GM12878 (cell line): ENCODE measurements at regions not wholly inside any gene's neighbourhood (a gene's known extent, or its start where the extent isn't known, plus 50 kb on each side); places are given as distances from the start of the nearest gene placed in this dataset.

ENCODE experiments used
- ATAC-seq: fragments of 200-7000 bp; cut with Tn5 transposase; 3 replicates; pipeline ENCODE4 v1.9.1; 2020; ENCODE audit warnings: mild to moderate bottlenecking, moderate library complexity
- BruUV-seq: library from RNA; stranded (reverse); fragments of 400-500 nt; replicated peaks from 2 replicates; lab custom pipeline; 2021; lab: Mats Ljungman, UMichigan
- CTCF ChIA-PET: fragments of 300-600 bp; sonication (Branson Sonifier 250); formaldehyde crosslinking; extraction: SDS; loops from one replicate; lab custom pipeline; 2021; ENCODE audit warnings: inconsistent platforms; lab: Yijun Ruan, JAX
- POLR2A ChIA-PET: fragments of 350-600 bp; formaldehyde crosslinking; extraction: SDS; loops from one replicate; lab custom pipeline; 2021; ENCODE audit warnings: inconsistent platforms; lab: Charles Lee
- RAD21 ChIA-PET: fragments of 300-600 bp; sonication (Branson Sonifier 250); formaldehyde crosslinking; loops from one replicate; lab custom pipeline; 2023; ENCODE audit warnings: antibody characterized with exemption; ENCODE audit not compliant: unreplicated experiment; lab: Charles Lee
- SMC1A ChIA-PET: fragments of 300-600 bp; sonication (Branson Sonifier 250); formaldehyde crosslinking; loops from one replicate; lab custom pipeline; 2023; ENCODE audit not compliant: unreplicated experiment, uncharacterized antibody; lab: Charles Lee
- DNase-seq: peaks from one replicate; pipeline ENCODE4 v3.0.0-alpha.2; 2011; ENCODE audit warnings: low read depth, low spot score
- FAIRE-seq: peaks from 3 replicates; lab custom pipeline; 2011; peaks lifted over from hg19 to GRCh38; lab: Jason Lieb, UNC
- H2AFZ ChIP-seq: 2 replicates; pipeline ENCODE4 v1.6.0; 2011; ENCODE audit warnings: low read depth, low read length, control low read depth; ENCODE audit not compliant: control insufficient read depth
- H3K27ac ChIP-seq: 2 replicates; pipeline ENCODE4 v1.5.1; 2011; ENCODE audit warnings: control low read depth; ENCODE audit not compliant: control insufficient read depth, insufficient read depth
- H3K27me3 ChIP-seq, 2 experiments: replicated peaks in 1 of 2; 2 replicates each; pipeline versions ENCODE4 v1.6.0 to v1.6.1; 2011; ENCODE audit warnings: low read length in 1 of 2; ENCODE audit not compliant: control insufficient read depth in 2 of 2, insufficient read depth in 2 of 2
- H3K36me3 ChIP-seq, 2 experiments: 2 replicates each; pipeline ENCODE4 v1.5.1; 2011; ENCODE audit warnings: low read length in 1 of 2; ENCODE audit not compliant: control insufficient read depth in 2 of 2, insufficient read depth in 2 of 2
- H3K4me1 ChIP-seq: 2 replicates; pipeline ENCODE4 v1.6.1; 2011; ENCODE audit warnings: mild to moderate bottlenecking, low read length, moderate library complexity, mixed read lengths; ENCODE audit not compliant: control insufficient read depth, insufficient read depth
- H3K4me2 ChIP-seq: 2 replicates; pipeline ENCODE4 v1.6.0; 2011; ENCODE audit warnings: control low read depth; ENCODE audit not compliant: control insufficient read depth, insufficient read depth
- H3K4me3 ChIP-seq: fragments of 200-600 bp; sonication (generic); 2 replicates; pipeline ENCODE4 v1.5.1; 2016
- H3K79me2 ChIP-seq: 2 replicates; pipeline ENCODE4 v1.6.0; 2011; ENCODE audit warnings: low read length; ENCODE audit not compliant: control insufficient read depth, insufficient read depth
- H3K9ac ChIP-seq: 2 replicates; pipeline ENCODE4 v1.8.0; 2011; ENCODE audit warnings: low read length, control low read depth, mixed read lengths; ENCODE audit not compliant: control insufficient read depth, insufficient read depth
- H3K9me3 ChIP-seq: replicated peaks from 3 replicates; pipeline ENCODE4 v1.5.1; 2011; ENCODE audit warnings: mild to moderate bottlenecking, low read length; ENCODE audit not compliant: control insufficient read depth, insufficient read depth
- H4K20me1 ChIP-seq: 2 replicates; pipeline ENCODE4 v1.6.0; 2011; ENCODE audit not compliant: control insufficient read depth, insufficient read depth
- ATF7 ChIP-seq: fragments of 450-650 bp; IDR thresholded peaks from 2 replicates; pipeline ENCODE4 v1.6.1; 2016; ENCODE audit warnings: low read depth, mild to moderate bottlenecking
- BCL11A ChIP-seq: IDR thresholded peaks from 2 replicates; pipeline ENCODE4 v1.6.1; 2011; ENCODE audit warnings: low read depth, low read length
- BCL3 ChIP-seq: IDR thresholded peaks from 2 replicates; pipeline ENCODE4 v1.6.1; 2011; ENCODE audit warnings: borderline replicate concordance, low read depth, mild to moderate bottlenecking, moderate library complexity, low read length; ENCODE audit not compliant: insufficient read depth, poor library complexity, severe bottlenecking
- CHD1 ChIP-seq: IDR thresholded peaks from 2 replicates; pipeline ENCODE4 v1.6.1; 2012; ENCODE audit warnings: low read depth, low read length, improper control_type of control experiment
- FOXK2 ChIP-seq: fragments of 450-650 bp; IDR thresholded peaks from 2 replicates; pipeline ENCODE4 v1.6.1; 2017; ENCODE audit warnings: mild to moderate bottlenecking, moderate library complexity
- HDAC6 ChIP-seq: fragments of 200-600 bp; sonication (generic); IDR thresholded peaks from one replicate; pipeline ENCODE4 v1.8.0; 2017; ENCODE audit warnings: antibody characterized with exemption; ENCODE audit not compliant: unreplicated experiment
- MEF2B ChIP-seq: fragments of 450-650 bp; IDR thresholded peaks from 2 replicates; pipeline ENCODE4 v1.6.1; 2018; ENCODE audit warnings: mild to moderate bottlenecking, moderate library complexity; ENCODE audit not compliant: partially characterized antibody, poor library complexity, severe bottlenecking
- MYB ChIP-seq: fragments of 150-350 bp; IDR thresholded peaks from 2 replicates; pipeline ENCODE4 v1.6.1; 2014; ENCODE audit warnings: mild to moderate bottlenecking, low read depth, low read length, borderline replicate concordance
- NR2C1 ChIP-seq: fragments of 450-650 bp; IDR thresholded peaks from 2 replicates; pipeline ENCODE4 v1.6.1; 2017; ENCODE audit warnings: antibody characterized with exemption, mild to moderate bottlenecking, moderate library complexity
- POLR2AphosphoS2 ChIP-seq: IDR thresholded peaks from 2 replicates; pipeline ENCODE4 v1.6.1; 2011; ENCODE audit warnings: low read depth, mild to moderate bottlenecking, low read length, improper control_type of control experiment, moderate library complexity
- RCOR1 ChIP-seq: conservative IDR thresholded peaks from 2 replicates; pipeline ENCODE4 v1.6.1; 2012; ENCODE audit warnings: low read depth, low read length, improper control_type of control experiment
- SMAD5 ChIP-seq: IDR thresholded peaks from 2 replicates; pipeline ENCODE4 v1.6.1; 2016; ENCODE audit warnings: antibody characterized with exemption, low read depth
- SMC3 ChIP-seq: IDR thresholded peaks from 2 replicates; pipeline ENCODE4 v1.6.1; 2011; ENCODE audit warnings: low read length, improper control_type of control experiment, borderline replicate concordance
- TAF1 ChIP-seq: IDR thresholded peaks from 2 replicates; pipeline ENCODE4 v1.6.1; 2011; ENCODE audit warnings: mild to moderate bottlenecking, low read depth, low read length, borderline replicate concordance
- TBL1XR1 ChIP-seq: IDR thresholded peaks from 2 replicates; pipeline ENCODE4 v1.6.1; 2012; ENCODE audit warnings: low read depth, low read length, improper control_type of control experiment
- ZBED1 ChIP-seq: IDR thresholded peaks from 2 replicates; pipeline ENCODE4 v1.6.1; 2016; ENCODE audit warnings: borderline replicate concordance
- ZNF207 ChIP-seq: fragments of 450-650 bp; IDR thresholded peaks from 2 replicates; pipeline ENCODE4 v1.6.1; 2014; ENCODE audit warnings: antibody characterized with exemption, mild to moderate bottlenecking, borderline replicate concordance
- WGBS: methylation state at CpG from one replicate; pipeline ENCODE4 v1.1.6; 2016; ENCODE audit warnings: low lambda C conversion rate; ENCODE audit not compliant: insufficient replicate concordance, insufficient coverage; ENCODE audit errors: missing lambda C conversion rate; 5-methylcytosine and 5-hydroxymethylcytosine counted together
- in situ Hi-C: fragments of 300-500 bp; cut with MboI; formaldehyde crosslinking; loops from 9 replicates; pipeline ENCODE4 v1.14.3; 2018; ENCODE audit warnings: mixed read lengths
- intact Hi-C: fragments of 100-400 bp; cut with micrococcal nuclease; formaldehyde crosslinking; loops from one replicate; pipeline ENCODE4 v1.14.2; 2022; ENCODE audit not compliant: unreplicated experiment
- TF ChIP-seq, protein P1 (sequence below): IDR thresholded peaks from 2 replicates; pipeline ENCODE4 v1.6.1; 2012; ENCODE audit warnings: low read depth, low read length, improper control_type of control experiment
- TF ChIP-seq, protein P2 (sequence below): fragments of 450-650 bp; conservative IDR thresholded peaks from 2 replicates; pipeline ENCODE4 v1.6.1; 2017; ENCODE audit warnings: mild to moderate bottlenecking, moderate library complexity

- Histone ChIP-seq H3K9me3 (no peaks in the 10 kb centered on the region; the same call in 2 of the 3 replicates), H3K36me3 (no peaks in the 10 kb centered on the region), H3K27ac (no peak overlapping the region), H3K9ac (no peak overlapping the region), H4K20me1 (no peaks in the 10 kb centered on the region), H3K79me2 (no peaks in the 10 kb centered on the region), H2AFZ (no peak overlapping the region), H3K4me2 (no peak overlapping the region), H3K27me3 (no peaks in the 10 kb centered on the region), H3K4me1 (no peaks in the 10 kb centered on the region), H3K4me3 (no peak overlapping the region)
- SMC1A ChIA-PET = no interaction called here
- DNase-seq (no peak), ATAC-seq (no peak), FAIRE-seq (no peak)
- 53% methylated on average over 6 of the region's 6 CpGs for WGBS
- RAD21 ChIA-PET = no interaction called here
- CTCF ChIA-PET = no interaction called here
- TF ChIP-seq ZBED1 = no peak
- no peak for TF ChIP-seq CHD1
- TF ChIP-seq BCL3 = no peak
- TF ChIP-seq, protein P1, sequence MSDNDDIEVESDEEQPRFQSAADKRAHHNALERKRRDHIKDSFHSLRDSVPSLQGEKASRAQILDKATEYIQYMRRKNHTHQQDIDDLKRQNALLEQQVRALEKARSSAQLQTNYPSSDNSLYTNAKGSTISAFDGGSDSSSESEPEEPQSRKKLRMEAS = no peak
- no peak for TF ChIP-seq ATF7
- TF ChIP-seq ZNF207 = no peak
- no peak for TF ChIP-seq HDAC6
- TF ChIP-seq SMC3 = no peak
- no peak for TF ChIP-seq BCL11A
- TF ChIP-seq TAF1 = no peak
- TF ChIP-seq, protein P2, sequence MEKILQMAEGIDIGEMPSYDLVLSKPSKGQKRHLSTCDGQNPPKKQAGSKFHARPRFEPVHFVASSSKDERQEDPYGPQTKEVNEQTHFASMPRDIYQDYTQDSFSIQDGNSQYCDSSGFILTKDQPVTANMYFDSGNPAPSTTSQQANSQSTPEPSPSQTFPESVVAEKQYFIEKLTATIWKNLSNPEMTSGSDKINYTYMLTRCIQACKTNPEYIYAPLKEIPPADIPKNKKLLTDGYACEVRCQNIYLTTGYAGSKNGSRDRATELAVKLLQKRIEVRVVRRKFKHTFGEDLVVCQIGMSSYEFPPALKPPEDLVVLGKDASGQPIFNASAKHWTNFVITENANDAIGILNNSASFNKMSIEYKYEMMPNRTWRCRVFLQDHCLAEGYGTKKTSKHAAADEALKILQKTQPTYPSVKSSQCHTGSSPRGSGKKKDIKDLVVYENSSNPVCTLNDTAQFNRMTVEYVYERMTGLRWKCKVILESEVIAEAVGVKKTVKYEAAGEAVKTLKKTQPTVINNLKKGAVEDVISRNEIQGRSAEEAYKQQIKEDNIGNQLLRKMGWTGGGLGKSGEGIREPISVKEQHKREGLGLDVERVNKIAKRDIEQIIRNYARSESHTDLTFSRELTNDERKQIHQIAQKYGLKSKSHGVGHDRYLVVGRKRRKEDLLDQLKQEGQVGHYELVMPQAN = no peak
- TF ChIP-seq POLR2AphosphoS2 = no peak
- TF ChIP-seq SMAD5 = no peak
- TF ChIP-seq TBL1XR1 = no peak
- TF ChIP-seq MEF2B = no peak
- no peak for TF ChIP-seq FOXK2
- TF ChIP-seq MYB = no peak
- TF ChIP-seq NR2C1 = no peak
- no peak for TF ChIP-seq RCOR1
- POLR2A ChIA-PET = no interaction called here
- intact Hi-C loops = no loop called here
- BruUV-seq = no TSS peak
- in situ Hi-C loops = no loop called here
Observed at GRCh38 chr14:98943907-98944306, 328.1 kb downstream of the BCL11B start.
